GM23338 (cell line): ENCODE measurements at regions not wholly inside any gene's neighbourhood (a gene's known extent, or its start where the extent isn't known, plus 50 kb on each side); places are given as distances from the start of the nearest gene placed in this dataset.
"Not testable (repeated sequence)": the region's sequence is repeated elsewhere in the genome, so short reads cannot be mapped to it uniquely, and the experiment has no call there.

Experiments
- ATAC-seq: fragments of 200-7000 bp; cut with Tn5 transposase; 3 replicates; pipeline ENCODE4 v1.9.1; 2020
- DNase-seq: peaks from one replicate; pipeline ENCODE4 v3.0.0-alpha.2; 2015; ENCODE audit warnings: low spot score
- H2AFZ ChIP-seq: fragments of 200-600 bp; sonication (generic); 2 replicates; pipeline ENCODE4 v1.8.0; 2016; ENCODE audit warnings: antibody characterized with exemption, mild to moderate bottlenecking, moderate library complexity
- H3F3A ChIP-seq: fragments of 200-600 bp; sonication (generic); replicated peaks from 2 replicates; pipeline ENCODE4 v1.8.0; 2017; ENCODE audit warnings: antibody characterized with exemption, mixed run types, low read depth
- H3K27ac ChIP-seq: fragments of 200-600 bp; sonication (generic); 2 replicates; pipeline ENCODE4 v1.6.1; 2016; ENCODE audit warnings: low read depth
- H3K27me3 ChIP-seq: fragments of 200-600 bp; sonication (generic); 2 replicates; pipeline ENCODE4 v1.8.0; 2016; ENCODE audit warnings: mild to moderate bottlenecking, mixed run types, moderate library complexity; ENCODE audit not compliant: insufficient read depth
- H3K36me3 ChIP-seq: fragments of 200-600 bp; sonication (generic); 2 replicates; pipeline ENCODE4 v1.8.0; 2016; ENCODE audit warnings: mild to moderate bottlenecking; ENCODE audit not compliant: insufficient read depth
- H3K4me1 ChIP-seq: fragments of 200-600 bp; sonication (generic); 2 replicates; pipeline ENCODE4 v1.8.0; 2016; ENCODE audit warnings: mild to moderate bottlenecking, moderate library complexity; ENCODE audit not compliant: insufficient read depth
- H3K4me2 ChIP-seq: fragments of 200-600 bp; sonication (generic); 2 replicates; pipeline ENCODE4 v1.7.1; 2017; ENCODE audit warnings: mixed run types
- H3K4me3 ChIP-seq: fragments of 200-600 bp; sonication (generic); 2 replicates; pipeline ENCODE4 v1.6.1; 2016; ENCODE audit warnings: mixed run types
- H3K79me2 ChIP-seq: fragments of 200-600 bp; sonication (generic); replicated peaks from 2 replicates; pipeline ENCODE4 v1.8.0; 2017; ENCODE audit warnings: mild to moderate bottlenecking; ENCODE audit not compliant: insufficient read depth
- H3K9me2 ChIP-seq: fragments of 200-600 bp; sonication (generic); 2 replicates; pipeline ENCODE4 v1.8.0; 2017; ENCODE audit not compliant: insufficient read depth
- H4K20me1 ChIP-seq: fragments of 200-600 bp; sonication (generic); replicated peaks from 2 replicates; pipeline ENCODE4 v1.8.0; 2017; ENCODE audit warnings: mild to moderate bottlenecking; ENCODE audit not compliant: insufficient read depth
- H3K27ac Mint-ChIP-seq: 2 replicates; pipeline ENCODE4 v1.8.0; 2020; ENCODE audit warnings: inconsistent platforms, mild to moderate bottlenecking, moderate library complexity, mixed read lengths
- H3K27me3 Mint-ChIP-seq: 3 replicates; pipeline ENCODE4 v1.8.0; 2022; ENCODE audit warnings: low read depth, mild to moderate bottlenecking, moderate library complexity, mixed read lengths, inconsistent platforms; ENCODE audit not compliant: insufficient read depth, poor library complexity
- H3K36me3 Mint-ChIP-seq: 3 replicates; pipeline ENCODE4 v1.8.0; 2021; ENCODE audit warnings: low read depth, mild to moderate bottlenecking, inconsistent platforms, moderate library complexity, mixed read lengths
- H3K4me1 Mint-ChIP-seq: 3 replicates; pipeline ENCODE4 v1.8.0; 2020; ENCODE audit warnings: mild to moderate bottlenecking, inconsistent platforms, mixed read lengths
- H3K4me3 Mint-ChIP-seq: 3 replicates; pipeline ENCODE4 v1.8.0; 2021; ENCODE audit warnings: moderate library complexity, mild to moderate bottlenecking, inconsistent platforms, mixed read lengths
- H3K9me3 Mint-ChIP-seq: 3 replicates; pipeline ENCODE4 v1.8.0; 2020; ENCODE audit warnings: moderate library complexity, mild to moderate bottlenecking, inconsistent platforms, mixed read lengths
- JUNB ChIP-seq: IDR thresholded peaks from one replicate; pipeline ENCODE4 v1.6.1; 2016; ENCODE audit warnings: antibody characterized with exemption; ENCODE audit not compliant: unreplicated experiment
- TF ChIP-seq, protein P1 (sequence below), 2 experiments: fragments of 200-600 bp in 1 of 2; sonication (generic) in 1 of 2; conservative IDR thresholded peaks; 2 replicates each; pipeline versions ENCODE4 v1.5.1 to v1.6.1; 2016 to 2017; ENCODE audit warnings: antibody characterized with exemption in 2 of 2, low read depth in 2 of 2, mild to moderate bottlenecking in 2 of 2, moderate library complexity in 1 of 2
- TF ChIP-seq, protein P2 (sequence below): fragments of 250-450 bp; sonication (Bioruptor Pico); IDR thresholded peaks from 2 replicates; pipeline ENCODE4 v1.5.0; 2020; ENCODE audit warnings: mild to moderate bottlenecking, moderate library complexity

- not testable (repeated sequence) for H3K27ac Mint-ChIP-seq, H3K27ac ChIP-seq, H3K79me2 ChIP-seq, H3K4me3 Mint-ChIP-seq, H3K4me1 Mint-ChIP-seq, H3K36me3 Mint-ChIP-seq, ATAC-seq, H3K36me3 ChIP-seq, H3F3A ChIP-seq, H4K20me1 ChIP-seq, H3K9me2 ChIP-seq, H3K27me3 Mint-ChIP-seq, H3K27me3 ChIP-seq, H3K4me1 ChIP-seq, H2AFZ ChIP-seq, H3K4me2 ChIP-seq, H3K4me3 ChIP-seq
- peak; percentile 2 for DNase-seq
- TF ChIP-seq, protein P1, sequence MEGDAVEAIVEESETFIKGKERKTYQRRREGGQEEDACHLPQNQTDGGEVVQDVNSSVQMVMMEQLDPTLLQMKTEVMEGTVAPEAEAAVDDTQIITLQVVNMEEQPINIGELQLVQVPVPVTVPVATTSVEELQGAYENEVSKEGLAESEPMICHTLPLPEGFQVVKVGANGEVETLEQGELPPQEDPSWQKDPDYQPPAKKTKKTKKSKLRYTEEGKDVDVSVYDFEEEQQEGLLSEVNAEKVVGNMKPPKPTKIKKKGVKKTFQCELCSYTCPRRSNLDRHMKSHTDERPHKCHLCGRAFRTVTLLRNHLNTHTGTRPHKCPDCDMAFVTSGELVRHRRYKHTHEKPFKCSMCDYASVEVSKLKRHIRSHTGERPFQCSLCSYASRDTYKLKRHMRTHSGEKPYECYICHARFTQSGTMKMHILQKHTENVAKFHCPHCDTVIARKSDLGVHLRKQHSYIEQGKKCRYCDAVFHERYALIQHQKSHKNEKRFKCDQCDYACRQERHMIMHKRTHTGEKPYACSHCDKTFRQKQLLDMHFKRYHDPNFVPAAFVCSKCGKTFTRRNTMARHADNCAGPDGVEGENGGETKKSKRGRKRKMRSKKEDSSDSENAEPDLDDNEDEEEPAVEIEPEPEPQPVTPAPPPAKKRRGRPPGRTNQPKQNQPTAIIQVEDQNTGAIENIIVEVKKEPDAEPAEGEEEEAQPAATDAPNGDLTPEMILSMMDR (conservative IDR thresholded peaks at IDR 0.05; ENCODE audit: low read depth in 2 of 2): peak; percentile 33 to 37; a peak in 3 of 4 replicates
- H3K9me3 Mint-ChIP-seq: peaks cover 47% of the 10 kb centered on the region
Measured at GRCh38 chr6:157176-157575, 135.1 kb upstream of the DUSP22 start.

DNA sequence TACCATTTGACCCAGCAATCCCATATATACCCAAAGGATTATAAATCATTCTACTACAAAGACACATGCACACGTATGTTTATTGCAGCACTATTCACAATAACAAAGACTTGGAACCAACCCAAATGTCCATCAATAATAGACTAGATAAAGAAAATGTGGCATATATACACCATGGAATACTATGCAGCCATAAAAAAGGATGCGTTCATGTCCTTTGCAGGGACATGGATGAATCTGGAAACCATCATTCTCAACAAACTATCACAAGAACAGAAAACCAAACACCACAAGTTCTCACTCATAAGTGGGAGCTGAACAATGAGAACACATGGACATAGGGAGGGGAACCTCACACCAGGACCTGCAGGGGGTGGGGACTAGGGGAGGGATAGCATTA lies 130.6 kb upstream of the DUSP22 start:
- H3F3A ChIP-seq, H3K4me3 ChIP-seq, H3K4me3 Mint-ChIP-seq, H3K27me3 Mint-ChIP-seq, H3K27ac ChIP-seq, H4K20me1 ChIP-seq, H3K9me2 ChIP-seq, H3K4me2 ChIP-seq, DNase-seq, H3K79me2 ChIP-seq, H3K27me3 ChIP-seq, H3K36me3 Mint-ChIP-seq, H3K4me1 ChIP-seq, H2AFZ ChIP-seq, H3K36me3 ChIP-seq, H3K4me1 Mint-ChIP-seq, H3K27ac Mint-ChIP-seq, ATAC-seq: not testable (repeated sequence)
- H3K9me3 Mint-ChIP-seq: peaks cover 51% of the 10 kb centered on the region

DNA sequence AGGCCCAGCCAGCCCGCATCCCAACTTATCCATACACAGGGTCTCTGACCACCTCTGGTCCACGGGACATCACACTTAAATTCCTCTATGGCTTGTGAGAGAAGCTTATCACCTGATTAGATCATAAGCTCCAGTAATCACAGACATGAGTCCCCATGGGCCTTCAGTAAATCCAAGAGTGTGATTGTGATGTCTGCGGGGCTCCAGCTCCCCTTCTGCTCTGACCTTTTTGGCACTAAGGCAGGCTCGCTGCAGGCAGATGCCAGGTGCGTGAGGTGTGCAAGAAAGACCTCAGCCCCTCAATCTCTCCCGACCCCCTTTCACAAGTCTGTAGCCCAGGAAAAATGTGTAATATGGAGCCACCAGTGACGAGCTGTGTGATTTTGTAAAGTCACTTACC lies 127.6 kb upstream of the DUSP22 start:
- H3K27me3 ChIP-seq: no peaks in the 10 kb centered on the region
- H2AFZ ChIP-seq: no peak overlapping the region
- Mint-ChIP-seq H3K27ac (no peak overlapping the region), H3K9me3 (peaks cover 41% of the 10 kb centered on the region), H3K36me3 (no peaks in the 10 kb centered on the region), H3K27me3 (no peaks in the 10 kb centered on the region), H3K4me1 (no peaks in the 10 kb centered on the region), H3K4me3 (no peak overlapping the region)
- no peaks in the 10 kb centered on the region for H3K4me1 ChIP-seq
- H3K27ac ChIP-seq: no peak overlapping the region
- H3F3A ChIP-seq: no peaks in the 10 kb centered on the region
- no peaks in the 10 kb centered on the region for H3K36me3 ChIP-seq
- DNase-seq (no peak), ATAC-seq (no peak)
- H3K79me2 ChIP-seq: no peaks in the 10 kb centered on the region
- no peak overlapping the region for H3K4me3 ChIP-seq
- H4K20me1 ChIP-seq: no peaks in the 10 kb centered on the region
- no peaks in the 10 kb centered on the region for H3K9me2 ChIP-seq
- no peak overlapping the region for H3K4me2 ChIP-seq
- TF ChIP-seq, protein P2, sequence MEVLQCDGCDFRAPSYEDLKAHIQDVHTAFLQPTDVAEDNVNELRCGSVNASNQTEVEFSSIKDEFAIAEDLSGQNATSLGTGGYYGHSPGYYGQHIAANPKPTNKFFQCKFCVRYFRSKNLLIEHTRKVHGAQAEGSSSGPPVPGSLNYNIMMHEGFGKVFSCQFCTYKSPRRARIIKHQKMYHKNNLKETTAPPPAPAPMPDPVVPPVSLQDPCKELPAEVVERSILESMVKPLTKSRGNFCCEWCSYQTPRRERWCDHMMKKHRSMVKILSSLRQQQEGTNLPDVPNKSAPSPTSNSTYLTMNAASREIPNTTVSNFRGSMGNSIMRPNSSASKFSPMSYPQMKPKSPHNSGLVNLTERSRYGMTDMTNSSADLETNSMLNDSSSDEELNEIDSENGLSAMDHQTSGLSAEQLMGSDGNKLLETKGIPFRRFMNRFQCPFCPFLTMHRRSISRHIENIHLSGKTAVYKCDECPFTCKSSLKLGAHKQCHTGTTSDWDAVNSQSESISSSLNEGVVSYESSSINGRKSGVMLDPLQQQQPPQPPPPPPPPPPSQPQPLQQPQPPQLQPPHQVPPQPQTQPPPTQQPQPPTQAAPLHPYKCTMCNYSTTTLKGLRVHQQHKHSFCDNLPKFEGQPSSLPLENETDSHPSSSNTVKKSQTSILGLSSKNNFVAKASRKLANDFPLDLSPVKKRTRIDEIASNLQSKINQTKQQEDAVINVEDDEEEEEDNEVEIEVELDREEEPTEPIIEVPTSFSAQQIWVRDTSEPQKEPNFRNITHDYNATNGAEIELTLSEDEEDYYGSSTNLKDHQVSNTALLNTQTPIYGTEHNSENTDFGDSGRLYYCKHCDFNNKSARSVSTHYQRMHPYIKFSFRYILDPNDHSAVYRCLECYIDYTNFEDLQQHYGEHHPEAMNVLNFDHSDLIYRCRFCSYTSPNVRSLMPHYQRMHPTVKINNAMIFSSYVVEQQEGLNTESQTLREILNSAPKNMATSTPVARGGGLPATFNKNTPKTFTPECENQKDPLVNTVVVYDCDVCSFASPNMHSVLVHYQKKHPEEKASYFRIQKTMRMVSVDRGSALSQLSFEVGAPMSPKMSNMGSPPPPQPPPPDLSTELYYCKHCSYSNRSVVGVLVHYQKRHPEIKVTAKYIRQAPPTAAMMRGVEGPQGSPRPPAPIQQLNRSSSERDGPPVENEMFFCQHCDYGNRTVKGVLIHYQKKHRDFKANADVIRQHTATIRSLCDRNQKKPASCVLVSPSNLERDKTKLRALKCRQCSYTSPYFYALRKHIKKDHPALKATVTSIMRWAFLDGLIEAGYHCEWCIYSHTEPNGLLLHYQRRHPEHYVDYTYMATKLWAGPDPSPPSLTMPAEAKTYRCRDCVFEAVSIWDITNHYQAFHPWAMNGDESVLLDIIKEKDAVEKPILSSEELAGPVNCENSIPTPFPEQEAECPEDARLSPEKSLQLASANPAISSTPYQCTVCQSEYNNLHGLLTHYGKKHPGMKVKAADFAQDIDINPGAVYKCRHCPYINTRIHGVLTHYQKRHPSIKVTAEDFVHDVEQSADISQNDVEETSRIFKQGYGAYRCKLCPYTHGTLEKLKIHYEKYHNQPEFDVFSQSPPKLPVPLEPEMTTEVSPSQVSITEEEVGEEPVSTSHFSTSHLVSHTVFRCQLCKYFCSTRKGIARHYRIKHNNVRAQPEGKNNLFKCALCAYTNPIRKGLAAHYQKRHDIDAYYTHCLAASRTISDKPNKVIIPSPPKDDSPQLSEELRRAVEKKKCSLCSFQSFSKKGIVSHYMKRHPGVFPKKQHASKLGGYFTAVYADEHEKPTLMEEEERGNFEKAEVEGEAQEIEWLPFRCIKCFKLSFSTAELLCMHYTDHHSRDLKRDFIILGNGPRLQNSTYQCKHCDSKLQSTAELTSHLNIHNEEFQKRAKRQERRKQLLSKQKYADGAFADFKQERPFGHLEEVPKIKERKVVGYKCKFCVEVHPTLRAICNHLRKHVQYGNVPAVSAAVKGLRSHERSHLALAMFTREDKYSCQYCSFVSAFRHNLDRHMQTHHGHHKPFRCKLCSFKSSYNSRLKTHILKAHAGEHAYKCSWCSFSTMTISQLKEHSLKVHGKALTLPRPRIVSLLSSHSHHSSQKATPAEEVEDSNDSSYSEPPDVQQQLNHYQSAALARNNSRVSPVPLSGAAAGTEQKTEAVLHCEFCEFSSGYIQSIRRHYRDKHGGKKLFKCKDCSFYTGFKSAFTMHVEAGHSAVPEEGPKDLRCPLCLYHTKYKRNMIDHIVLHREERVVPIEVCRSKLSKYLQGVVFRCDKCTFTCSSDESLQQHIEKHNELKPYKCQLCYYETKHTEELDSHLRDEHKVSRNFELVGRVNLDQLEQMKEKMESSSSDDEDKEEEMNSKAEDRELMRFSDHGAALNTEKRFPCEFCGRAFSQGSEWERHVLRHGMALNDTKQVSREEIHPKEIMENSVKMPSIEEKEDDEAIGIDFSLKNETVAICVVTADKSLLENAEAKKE (CRISPR knock-in tag): no peak
- TF ChIP-seq, protein P1 (conservative IDR thresholded peaks at IDR 0.05; ENCODE audit: low read depth in 2 of 2): no peak
- TF ChIP-seq JUNB: no peak
